ENCODE measurements at regions not wholly inside any gene's neighbourhood (a gene's known extent, or its start where the extent isn't known, plus 50 kb on each side); places are given as distances from the start of the nearest gene placed in this dataset.

DNA sequence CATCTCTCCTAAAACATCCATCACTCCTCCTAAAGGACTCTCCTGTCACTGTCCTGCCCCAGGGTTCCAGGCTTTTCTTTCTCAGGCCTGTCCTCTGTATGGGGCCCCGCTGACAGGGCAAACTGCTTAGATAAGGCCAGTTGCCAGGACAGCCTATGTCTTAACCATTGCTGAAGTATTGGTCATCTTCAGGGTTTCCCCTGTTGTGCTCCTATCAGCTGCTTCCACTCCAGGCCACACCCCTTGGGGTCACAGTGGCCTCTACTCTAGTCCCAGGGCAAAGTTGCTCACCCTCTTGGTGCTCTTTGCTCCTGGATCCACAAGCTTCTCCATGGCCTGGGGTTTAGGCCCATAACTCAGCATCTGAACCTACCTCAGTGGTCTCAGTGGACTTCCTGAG, 138.0 kb upstream of the PJA1 start:
- TF ChIP-seq POLR2AphosphoS5 (IDR thresholded peaks at IDR 0.05; ENCODE audit: low read depth, low read length): no peak
- no peak for TF ChIP-seq TAF1 (IDR thresholded peaks at IDR 0.05; ENCODE audit: low read depth, low read length)
- TF ChIP-seq POLR2A (IDR thresholded peaks at IDR 0.05; ENCODE audit: low read depth, low read length): no peak
- no peak for TF ChIP-seq SPI1 (IDR thresholded peaks at IDR 0.05; ENCODE audit: low read depth, low read length)
- no peak for TF ChIP-seq POU2F2 (IDR thresholded peaks at IDR 0.05; ENCODE audit: low read depth, low read length)
- no peak for TF ChIP-seq PAX5 (IDR thresholded peaks at IDR 0.05; ENCODE audit: insufficient read depth, low read length, severe bottlenecking)
